Naive thymus-derived CD4-positive, alpha-beta T cell (primary cell): ENCODE measurements at regions not wholly inside any gene's neighbourhood (a gene's known extent, or its start where the extent isn't known, plus 50 kb on each side); places are given as distances from the start of the nearest gene placed in this dataset.

Experiments used
- ATAC-seq: fragments of 150-1000 bp; cut with Tn5 transposase; 2 replicates; pipeline ENCODE4 v1.10.0; 2021; ENCODE audit warnings: mild to moderate bottlenecking, moderate library complexity
- CTCF ChIA-PET: fragments of 350-600 bp; sonication (Branson Sonifier 250); formaldehyde crosslinking; loops from one replicate; lab custom pipeline; 2021; ENCODE audit warnings: antibody characterized with exemption; lab: Charles Lee
- POLR2A ChIA-PET: fragments of 350-600 bp; sonication (Branson Sonifier 250); formaldehyde crosslinking; loops from one replicate; lab custom pipeline; 2021; ENCODE audit warnings: antibody characterized with exemption, inconsistent platforms; lab: Charles Lee
- DNase-seq, 9 donors: peaks; one replicate each; pipeline versions ENCODE4 v3.0.0 to v3.0.0-alpha.2; 2020 to 2022; ENCODE audit warnings: mixed read lengths in 1 of 9
- H3K27ac ChIP-seq: one replicate; pipeline ENCODE4 v1.7.0; 2013; ENCODE audit warnings: mild to moderate bottlenecking, low read depth, low read length, moderate library complexity
- H3K27me3 ChIP-seq, 2 donors: one replicate each; pipeline ENCODE4 v1.7.0; 2013; ENCODE audit warnings: low read length in 2 of 2, mild to moderate bottlenecking in 2 of 2, moderate library complexity in 2 of 2; ENCODE audit not compliant: control insufficient read depth in 2 of 2, insufficient read depth in 2 of 2
- H3K36me3 ChIP-seq, 3 experiments: 1 replicate in 2 of 3; 2 replicates in 1 of 3; pipeline ENCODE4 v1.7.0; 2013; ENCODE audit warnings: low read length in 3 of 3, mild to moderate bottlenecking in 3 of 3, moderate library complexity in 1 of 3; ENCODE audit not compliant: insufficient read depth in 3 of 3, control insufficient read depth in 2 of 3
- H3K4me1 ChIP-seq, 2 donors: one replicate each; pipeline ENCODE4 v1.7.0; 2013; ENCODE audit warnings: low read length in 2 of 2, mild to moderate bottlenecking in 2 of 2, moderate library complexity in 1 of 2; ENCODE audit not compliant: control insufficient read depth in 2 of 2, insufficient read depth in 2 of 2
- H3K4me3 ChIP-seq: 2 replicates; pipeline ENCODE4 v1.7.0; 2013; ENCODE audit warnings: mild to moderate bottlenecking, low read length
- H3K9me3 ChIP-seq, 3 experiments: 1 replicate in 2 of 3; 2 replicates in 1 of 3; pipeline ENCODE4 v1.7.0; 2013; ENCODE audit warnings: low read length in 3 of 3; ENCODE audit not compliant: control insufficient read depth in 2 of 3
- H3K27ac Mint-ChIP-seq, 9 donors: one replicate each; pipeline ENCODE4 v1.8.0; 2020 to 2022; ENCODE audit warnings: mixed read lengths in 9 of 9, mild to moderate bottlenecking in 8 of 9, moderate library complexity in 5 of 9, inconsistent platforms in 2 of 9
- H3K27me3 Mint-ChIP-seq, 5 donors: one replicate each; pipeline ENCODE4 v1.8.0; 2021 to 2022; ENCODE audit warnings: mixed read lengths in 5 of 5, mild to moderate bottlenecking in 1 of 5
- H3K36me3 Mint-ChIP-seq, 5 donors: one replicate each; pipeline ENCODE4 v1.8.0; 2020 to 2022; ENCODE audit warnings: mixed read lengths in 5 of 5, mild to moderate bottlenecking in 3 of 5, inconsistent platforms in 1 of 5
- H3K4me1 Mint-ChIP-seq, 7 donors: one replicate each; pipeline ENCODE4 v1.8.0; 2020 to 2022; ENCODE audit warnings: mixed read lengths in 7 of 7, mild to moderate bottlenecking in 3 of 7, inconsistent platforms in 1 of 7
- H3K4me3 Mint-ChIP-seq, 10 donors: one replicate each; pipeline ENCODE4 v1.8.0; 2020 to 2022; ENCODE audit warnings: mild to moderate bottlenecking in 10 of 10, mixed read lengths in 10 of 10, moderate library complexity in 6 of 10, inconsistent platforms in 2 of 10
- H3K9me3 Mint-ChIP-seq, 11 donors: one replicate each; pipeline ENCODE4 v1.8.0; 2020 to 2022; ENCODE audit warnings: mixed read lengths in 11 of 11, mild to moderate bottlenecking in 4 of 11, inconsistent platforms in 1 of 11, moderate library complexity in 1 of 11
- intact Hi-C, 2 donors: fragments of 100-400 bp; cut with micrococcal nuclease; formaldehyde crosslinking; loops; one replicate each; pipeline ENCODE4 v1.15.1; 2023

GRCh38 chr15:99440551-99441443, 125.0 kb upstream of the MEF2A start:
- H3K27me3 ChIP-seq, result no peaks in the 10 kb centered on the region
- H3K4me1 ChIP-seq, result peaks cover 0 to 56% of the 10 kb centered on the region in 2 donors
- peaks cover 10 to 89% (median 72%) of the 10 kb centered on the region in 7 donors for H3K4me1 Mint-ChIP-seq
- H3K9me3 ChIP-seq, result no peaks in the 10 kb centered on the region
- H3K27ac Mint-ChIP-seq, result peak overlapping the region in 8 of 9 donors; percentile 5 to 100 (median 76)
- H3K4me3 ChIP-seq, result no peak overlapping the region
- H3K27ac ChIP-seq, result no peak overlapping the region
- DNase-seq (no peak), ATAC-seq (no peak)
- peaks cover 0 to 4% (median 0%) of the 10 kb centered on the region in 11 donors for H3K9me3 Mint-ChIP-seq
- intact Hi-C loops, result loop anchor here in 1 of 2 donors (5.0 kb wide), 1 partner anchor 33 kb away; no protein-coding TSS in a partner anchor
- no peaks in the 10 kb centered on the region for H3K36me3 ChIP-seq
- POLR2A ChIA-PET, result interaction anchor here (1.2 to 7.5 kb wide), 4 partner anchors 8 to 19 kb away, joined by 4 to 71 read pairs (median 14); no protein-coding TSS in a partner anchor
- CTCF ChIA-PET, result interaction anchor here (1.0 to 1.5 kb wide), 2 partner anchors 10 to 264 kb away, joined by 3 to 7 read pairs; no protein-coding TSS in a partner anchor
- no peaks in the 10 kb centered on the region for H3K36me3 Mint-ChIP-seq
- H3K27me3 Mint-ChIP-seq, result peaks cover 0 to 9% (median 0%) of the 10 kb centered on the region in 5 donors
- peak overlapping the region in 1 of 10 donors; percentile 62 for H3K4me3 Mint-ChIP-seq

GRCh38 chr15:99441444-99441800, 124.4 kb upstream of the MEF2A start:
- intact Hi-C loops, result loop anchor here in 1 of 2 donors (5.0 kb wide), 1 partner anchor 34 kb away; no protein-coding TSS in a partner anchor
- CTCF ChIA-PET, result interaction anchor here (1.0 to 1.5 kb wide), 2 partner anchors 11 to 263 kb away, joined by 3 to 7 read pairs; no protein-coding TSS in a partner anchor

GRCh38 chr15:99441871-99442251, 123.9 kb upstream of the MEF2A start:
- no peaks in the 10 kb centered on the region for H3K36me3 ChIP-seq
- H3K36me3 Mint-ChIP-seq, result no peaks in the 10 kb centered on the region
- DNase-seq (peak in 1 of 9 donors; percentile 13), ATAC-seq (no peak)
- H3K4me1 ChIP-seq, result peaks cover 0 to 58% of the 10 kb centered on the region in 2 donors
- H3K4me3 Mint-ChIP-seq, result peak overlapping the region in 2 of 10 donors; percentile 30
- H3K4me1 Mint-ChIP-seq, result peaks cover 10 to 92% (median 70%) of the 10 kb centered on the region in 7 donors
- ChIA-PET CTCF (interaction anchor here (1.0 to 2.2 kb wide), 3 partner anchors 11 to 262 kb away, joined by 3 to 7 read pairs (median 6); no protein-coding TSS in a partner anchor), POLR2A (interaction anchor here (1.2 to 7.5 kb wide), 5 partner anchors 9 to 21 kb away, joined by 5 to 71 read pairs (median 22); no protein-coding TSS in a partner anchor)
- H3K27ac ChIP-seq, result no peak overlapping the region
- H3K9me3 ChIP-seq, result no peaks in the 10 kb centered on the region
- no peaks in the 10 kb centered on the region for H3K27me3 ChIP-seq
- peaks cover 0 to 4% (median 0%) of the 10 kb centered on the region in 11 donors for H3K9me3 Mint-ChIP-seq
- H3K4me3 ChIP-seq, result no peak overlapping the region
- peak overlapping the region in 8 of 9 donors; percentile 53 to 100 (median 92) for H3K27ac Mint-ChIP-seq
- peaks cover 0 to 8% (median 0%) of the 10 kb centered on the region in 5 donors for H3K27me3 Mint-ChIP-seq
- intact Hi-C loops, result loop anchor here in 1 of 2 donors (5.0 kb wide), 1 partner anchor 35 kb away; no protein-coding TSS in a partner anchor

More at GRCh38 chr15:99441444-99441800, 124.4 kb upstream of the MEF2A start:
- Histone ChIP-seq H3K27me3 (no peaks in the 10 kb centered on the region), H3K4me3 (no peak overlapping the region), H3K9me3 (no peaks in the 10 kb centered on the region), H3K4me1 (peaks cover 0 to 58% of the 10 kb centered on the region in 2 donors), H3K36me3 (no peaks in the 10 kb centered on the region), H3K27ac (no peak overlapping the region)
- ATAC-seq (no peak), DNase-seq (no peak)
- H3K4me3 Mint-ChIP-seq, result no peak overlapping the region
- POLR2A ChIA-PET, result interaction anchor here (1.2 to 7.5 kb wide), 5 partner anchors 9 to 20 kb away, joined by 4 to 71 read pairs (median 22); no protein-coding TSS in a partner anchor
- H3K4me1 Mint-ChIP-seq, result peaks cover 10 to 93% (median 71%) of the 10 kb centered on the region in 7 donors
- H3K27ac Mint-ChIP-seq, result peak overlapping the region in 8 of 9 donors; percentile 5 to 100 (median 76)
- peaks cover 0 to 4% (median 0%) of the 10 kb centered on the region in 11 donors for H3K9me3 Mint-ChIP-seq
- peaks cover 0 to 8% (median 0%) of the 10 kb centered on the region in 5 donors for H3K27me3 Mint-ChIP-seq
- no peaks in the 10 kb centered on the region for H3K36me3 Mint-ChIP-seq

- Histone ChIP-seq H3K9me3 (no peaks in the 10 kb centered on the region), H3K27me3 (no peaks in the 10 kb centered on the region), H3K4me1 (peaks cover 0 to 57% of the 10 kb centered on the region in 2 donors), H3K36me3 (no peaks in the 10 kb centered on the region), H3K4me3 (no peak overlapping the region), H3K27ac (no peak overlapping the region)
- Mint-ChIP-seq H3K27ac (peak overlapping the region; percentile 30 to 100 (median 90)), H3K27me3 (peaks cover 0 to 8% (median 0%) of the 10 kb centered on the region in 5 donors), H3K4me1 (peaks cover 10 to 87% (median 65%) of the 10 kb centered on the region in 7 donors), H3K36me3 (no peaks in the 10 kb centered on the region), H3K9me3 (peaks cover 0 to 4% (median 0%) of the 10 kb centered on the region in 11 donors), H3K4me3 (peak overlapping the region in 6 of 10 donors; percentile 8 to 30 (median 20))
- ATAC-seq, result no peak
- peak in 3 of 9 donors; percentile 22 to 44 (median 23) for DNase-seq
- intact Hi-C loops, result loop anchor here in 1 of 2 donors (5.0 kb wide), 1 partner anchor 35 kb away; no protein-coding TSS in a partner anchor
- ChIA-PET CTCF (interaction anchor here (1.5 to 2.2 kb wide), 4 partner anchors 12 to 265 kb away, joined by 3 to 7 read pairs (median 6); no protein-coding TSS in a partner anchor), POLR2A (interaction anchor here (0.7 to 7.5 kb wide), 6 partner anchors 9 to 49 kb away, joined by 3 to 71 read pairs (median 14); no protein-coding TSS in a partner anchor)
Observed at GRCh38 chr15:99442252-99442897, 123.4 kb upstream of the MEF2A start.

- Mint-ChIP-seq H3K9me3 (peaks cover 0 to 4% (median 0%) of the 10 kb centered on the region in 11 donors), H3K36me3 (no peaks in the 10 kb centered on the region), H3K27ac (peak overlapping the region in 8 of 9 donors; percentile 53 to 100 (median 93)), H3K4me3 (peak overlapping the region in 4 of 10 donors; percentile 14 to 75 (median 46)), H3K27me3 (peaks cover 0 to 10% (median 0%) of the 10 kb centered on the region in 5 donors), H3K4me1 (peaks cover 17 to 88% (median 67%) of the 10 kb centered on the region in 7 donors)
- Histone ChIP-seq H3K36me3 (no peaks in the 10 kb centered on the region), H3K4me1 (peaks cover 0 to 49% of the 10 kb centered on the region in 2 donors), H3K27me3 (no peaks in the 10 kb centered on the region), H3K4me3 (no peak overlapping the region), H3K27ac (no peak overlapping the region), H3K9me3 (no peaks in the 10 kb centered on the region)
- ChIA-PET CTCF (interaction anchor here (1.5 to 2.2 kb wide), 4 partner anchors 10 to 264 kb away, joined by 3 to 7 read pairs (median 6); no protein-coding TSS in a partner anchor), POLR2A (interaction anchor here (0.6 to 7.5 kb wide), 8 partner anchors 10 to 124 kb away, joined by 3 to 71 read pairs (median 6); partner anchors contain the start of gene MEF2A)
- intact Hi-C loops, result loop anchor here in 1 of 2 donors (5.0 kb wide), 1 partner anchor 36 kb away; no protein-coding TSS in a partner anchor
- DNase-seq (peak in 1 of 9 donors; percentile 16), ATAC-seq (no peak)
Observed at GRCh38 chr15:99443056-99443756, 122.6 kb upstream of the MEF2A start.
